Heart left ventricle (tissue), 13 donors: ENCODE measurements at regions not wholly inside any gene's neighbourhood (a gene's known extent, or its start where the extent isn't known, plus 50 kb on each side); places are given as distances from the start of the nearest gene placed in this dataset.

Source experiments
- CTCF ChIP-seq, 12 donors: fragments of 200-600 bp; sonication (generic) in 4 of 12; IDR thresholded peaks; one replicate each; pipeline versions ENCODE4 v1.5.0 to v1.8.0; 2018 to 2022; ENCODE audit warnings: antibody characterized with exemption in 12 of 12, mild to moderate bottlenecking in 5 of 12
- POLR2A ChIP-seq, 2 donors: fragments of 450-650 bp; IDR thresholded peaks; one replicate each; pipeline ENCODE4 v1.6.1; 2017; ENCODE audit warnings: antibody characterized with exemption in 2 of 2, mild to moderate bottlenecking in 2 of 2, moderate library complexity in 2 of 2
- donor health status: ischemic (EF 13 %, LVEDD 7.1; RV severe dilation, severe dysfunction).
- donor health status: DM: no; HTN: yes; CAD: no.
- donor health status: DM: no; HTN: no; CAD: no.
- donor health status: ischemic (EF 25% LVEDD 6.9; RV normal size, moderate dysfunction).
- donor health status: ischemic (EF 25% LVEDD 5.7; RV mildly dilated, moderate dysfunction).
- donor health status: ischemic (EF 35%, LVEDD 5.7; RV mildly dilated, moderate dysfunction).
- donor health status: nonischemic (EF 11% LVEDD 7.7; RV severe dilation, severe dysfunction).
- donor health status: DM: yes; HTN: yes; CAD: no.
- donor health status: PGD.
- donor health status: ischemic (EF 29% LVEDD 5.4; RV normal size, mild dysfunction).
- donor health status: nonischemic (EF 23%, LVEDD 6.1; RV moderate dilation, normal function).

- TF ChIP-seq CTCF (IDR thresholded peaks at IDR 0.05) (no peak), POLR2A (IDR thresholded peaks at IDR 0.05) (no peak)
Observed at GRCh38 chr15:37740623-37741141, 193.8 kb upstream of the TMCO5A start.
